ENCODE measurements at regions not wholly inside any gene's neighbourhood (a gene's known extent, or its start where the extent isn't known, plus 50 kb on each side); places are given as distances from the start of the nearest gene placed in this dataset.

DNA sequence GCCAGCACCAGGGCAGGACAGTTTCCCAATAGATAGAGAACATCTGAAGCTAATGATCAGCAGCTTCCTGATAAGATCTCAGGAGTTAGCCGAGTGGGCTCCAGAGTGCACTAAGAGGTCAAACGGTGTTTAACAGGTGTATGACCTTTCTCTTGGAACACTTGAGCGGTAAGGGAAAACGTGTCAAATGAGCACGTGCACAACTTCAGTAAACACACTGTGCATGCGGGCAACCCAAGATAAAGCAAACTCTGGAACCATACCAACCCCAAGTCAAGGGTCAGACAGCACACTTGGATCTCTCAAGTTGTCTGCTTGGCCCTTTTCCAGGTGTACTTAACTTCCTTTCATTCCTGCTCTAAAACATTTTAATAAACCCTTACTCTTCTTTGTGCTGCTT is 1941.5 kb upstream of the PCDH10 start (continued):
- TF ChIP-seq CHD7 (IDR thresholded peaks at IDR 0.05; ENCODE audit: low read depth, low read length) = no peak
- TF ChIP-seq ZNF224 (CRISPR knock-in tag; IDR thresholded peaks at IDR 0.05) = no peak
- TF ChIP-seq ID3 (CRISPR knock-in tag; IDR thresholded peaks at IDR 0.05) = no peak
- no peak for TF ChIP-seq ID3 (tag; IDR thresholded peaks at IDR 0.05)
- TF ChIP-seq ARID1B (IDR thresholded peaks at IDR 0.05) = no peak
